ENCODE measurements at regions not wholly inside any gene's neighbourhood (a gene's known extent, or its start where the extent isn't known, plus 50 kb on each side); places are given as distances from the start of the nearest gene placed in this dataset.

GRCh38 chr20:63070301-63070625 is 63.5 kb upstream of the BHLHE23 start:
- no peak for TF ChIP-seq POLR2A (IDR thresholded peaks at IDR 0.05)
- TF ChIP-seq, protein P1, sequence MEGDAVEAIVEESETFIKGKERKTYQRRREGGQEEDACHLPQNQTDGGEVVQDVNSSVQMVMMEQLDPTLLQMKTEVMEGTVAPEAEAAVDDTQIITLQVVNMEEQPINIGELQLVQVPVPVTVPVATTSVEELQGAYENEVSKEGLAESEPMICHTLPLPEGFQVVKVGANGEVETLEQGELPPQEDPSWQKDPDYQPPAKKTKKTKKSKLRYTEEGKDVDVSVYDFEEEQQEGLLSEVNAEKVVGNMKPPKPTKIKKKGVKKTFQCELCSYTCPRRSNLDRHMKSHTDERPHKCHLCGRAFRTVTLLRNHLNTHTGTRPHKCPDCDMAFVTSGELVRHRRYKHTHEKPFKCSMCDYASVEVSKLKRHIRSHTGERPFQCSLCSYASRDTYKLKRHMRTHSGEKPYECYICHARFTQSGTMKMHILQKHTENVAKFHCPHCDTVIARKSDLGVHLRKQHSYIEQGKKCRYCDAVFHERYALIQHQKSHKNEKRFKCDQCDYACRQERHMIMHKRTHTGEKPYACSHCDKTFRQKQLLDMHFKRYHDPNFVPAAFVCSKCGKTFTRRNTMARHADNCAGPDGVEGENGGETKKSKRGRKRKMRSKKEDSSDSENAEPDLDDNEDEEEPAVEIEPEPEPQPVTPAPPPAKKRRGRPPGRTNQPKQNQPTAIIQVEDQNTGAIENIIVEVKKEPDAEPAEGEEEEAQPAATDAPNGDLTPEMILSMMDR (IDR thresholded peaks at IDR 0.05): no peak
